A549 (cell line): ENCODE measurements at regions not wholly inside any gene's neighbourhood (a gene's known extent, or its start where the extent isn't known, plus 50 kb on each side); places are given as distances from the start of the nearest gene placed in this dataset.

Source experiments
- EP300 ChIP-seq, 2 experiments: fragments of >200 bp; sonication (Bioruptor Twin); formaldehyde crosslinking; IDR thresholded peaks; 2 replicates in 1 of 2; 3 replicates in 1 of 2; pipeline ENCODE4 v1.6.1; 2016 to 2017
- RAD21 ChIP-seq, 2 experiments: fragments of >200 bp in 1 of 2; sonication (Bioruptor Twin) in 1 of 2; formaldehyde crosslinking in 1 of 2; IDR thresholded peaks in 1 of 2; conservative IDR thresholded peaks in 1 of 2; 2 replicates in 1 of 2; 3 replicates in 1 of 2; pipeline ENCODE4 v1.6.1; 2012 to 2018; ENCODE audit warnings: inconsistent platforms in 1 of 2
- TP53 ChIP-seq: fragments of 250-450 bp; sonication (Bioruptor Pico); IDR thresholded peaks from 2 replicates; pipeline ENCODE4 v1.5.0; 2021; ENCODE audit warnings: mild to moderate bottlenecking, moderate library complexity
- TF ChIP-seq, protein P1 (sequence below): fragments of 200-600 bp; sonication (generic); IDR thresholded peaks from 2 replicates; pipeline ENCODE4 v1.6.1; 2016; ENCODE audit warnings: antibody characterized with exemption, mild to moderate bottlenecking, moderate library complexity
- TF ChIP-seq, protein P2 (sequence below): fragments of 150-350 bp; IDR thresholded peaks from 2 replicates; pipeline ENCODE4 v1.6.1; 2014; ENCODE audit warnings: low read depth, mild to moderate bottlenecking, low read length

GRCh38 chr11:59295435-59295834 is 63.3 kb upstream of the OR5AN1 start:
- TF ChIP-seq, protein P1, sequence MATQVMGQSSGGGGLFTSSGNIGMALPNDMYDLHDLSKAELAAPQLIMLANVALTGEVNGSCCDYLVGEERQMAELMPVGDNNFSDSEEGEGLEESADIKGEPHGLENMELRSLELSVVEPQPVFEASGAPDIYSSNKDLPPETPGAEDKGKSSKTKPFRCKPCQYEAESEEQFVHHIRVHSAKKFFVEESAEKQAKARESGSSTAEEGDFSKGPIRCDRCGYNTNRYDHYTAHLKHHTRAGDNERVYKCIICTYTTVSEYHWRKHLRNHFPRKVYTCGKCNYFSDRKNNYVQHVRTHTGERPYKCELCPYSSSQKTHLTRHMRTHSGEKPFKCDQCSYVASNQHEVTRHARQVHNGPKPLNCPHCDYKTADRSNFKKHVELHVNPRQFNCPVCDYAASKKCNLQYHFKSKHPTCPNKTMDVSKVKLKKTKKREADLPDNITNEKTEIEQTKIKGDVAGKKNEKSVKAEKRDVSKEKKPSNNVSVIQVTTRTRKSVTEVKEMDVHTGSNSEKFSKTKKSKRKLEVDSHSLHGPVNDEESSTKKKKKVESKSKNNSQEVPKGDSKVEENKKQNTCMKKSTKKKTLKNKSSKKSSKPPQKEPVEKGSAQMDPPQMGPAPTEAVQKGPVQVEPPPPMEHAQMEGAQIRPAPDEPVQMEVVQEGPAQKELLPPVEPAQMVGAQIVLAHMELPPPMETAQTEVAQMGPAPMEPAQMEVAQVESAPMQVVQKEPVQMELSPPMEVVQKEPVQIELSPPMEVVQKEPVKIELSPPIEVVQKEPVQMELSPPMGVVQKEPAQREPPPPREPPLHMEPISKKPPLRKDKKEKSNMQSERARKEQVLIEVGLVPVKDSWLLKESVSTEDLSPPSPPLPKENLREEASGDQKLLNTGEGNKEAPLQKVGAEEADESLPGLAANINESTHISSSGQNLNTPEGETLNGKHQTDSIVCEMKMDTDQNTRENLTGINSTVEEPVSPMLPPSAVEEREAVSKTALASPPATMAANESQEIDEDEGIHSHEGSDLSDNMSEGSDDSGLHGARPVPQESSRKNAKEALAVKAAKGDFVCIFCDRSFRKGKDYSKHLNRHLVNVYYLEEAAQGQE, result no peak
- no peak for TF ChIP-seq RAD21 (conservative IDR thresholded peaks at IDR 0.05 in 1 of 2, IDR thresholded peaks at IDR 0.05 in 1 of 2)
- TF ChIP-seq, protein P2, sequence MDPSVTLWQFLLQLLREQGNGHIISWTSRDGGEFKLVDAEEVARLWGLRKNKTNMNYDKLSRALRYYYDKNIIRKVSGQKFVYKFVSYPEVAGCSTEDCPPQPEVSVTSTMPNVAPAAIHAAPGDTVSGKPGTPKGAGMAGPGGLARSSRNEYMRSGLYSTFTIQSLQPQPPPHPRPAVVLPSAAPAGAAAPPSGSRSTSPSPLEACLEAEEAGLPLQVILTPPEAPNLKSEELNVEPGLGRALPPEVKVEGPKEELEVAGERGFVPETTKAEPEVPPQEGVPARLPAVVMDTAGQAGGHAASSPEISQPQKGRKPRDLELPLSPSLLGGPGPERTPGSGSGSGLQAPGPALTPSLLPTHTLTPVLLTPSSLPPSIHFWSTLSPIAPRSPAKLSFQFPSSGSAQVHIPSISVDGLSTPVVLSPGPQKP, result no peak
- TF ChIP-seq EP300 (IDR thresholded peaks at IDR 0.05), result no peak
- TF ChIP-seq TP53, result no peak
